HG03378 (cell line): ENCODE measurements at regions not wholly inside any gene's neighbourhood (a gene's known extent, or its start where the extent isn't known, plus 50 kb on each side); places are given as distances from the start of the nearest gene placed in this dataset.

Experiments
- ATAC-seq: cut with Tn5 transposase; IDR thresholded peaks from one replicate; pipeline ENCODE4 v1.9.1; 2021; ENCODE audit warnings: mild to moderate bottlenecking, moderate library complexity; ENCODE audit not compliant: unreplicated experiment

DNA sequence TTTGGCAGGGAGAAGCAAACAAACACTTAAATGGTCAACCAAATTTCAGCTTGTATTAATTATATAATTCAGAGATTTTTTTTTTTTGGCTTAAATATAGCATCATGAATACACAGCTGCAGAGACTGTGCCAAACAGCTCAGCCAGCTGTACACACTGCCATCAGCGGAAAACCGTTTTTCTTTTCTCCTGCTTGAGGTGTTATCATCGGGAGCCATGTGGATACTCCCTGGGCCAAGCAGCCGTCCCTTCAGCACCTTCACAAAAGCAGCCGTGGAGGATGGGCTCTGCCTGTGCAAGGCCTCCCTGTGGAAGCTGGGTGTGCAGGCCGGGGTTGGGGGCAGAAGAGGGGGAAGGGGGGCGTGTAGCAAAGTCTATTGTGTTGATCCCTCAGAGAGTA, 85.0 kb downstream of the NUF2 start:
- ATAC-seq = no peak

DNA sequence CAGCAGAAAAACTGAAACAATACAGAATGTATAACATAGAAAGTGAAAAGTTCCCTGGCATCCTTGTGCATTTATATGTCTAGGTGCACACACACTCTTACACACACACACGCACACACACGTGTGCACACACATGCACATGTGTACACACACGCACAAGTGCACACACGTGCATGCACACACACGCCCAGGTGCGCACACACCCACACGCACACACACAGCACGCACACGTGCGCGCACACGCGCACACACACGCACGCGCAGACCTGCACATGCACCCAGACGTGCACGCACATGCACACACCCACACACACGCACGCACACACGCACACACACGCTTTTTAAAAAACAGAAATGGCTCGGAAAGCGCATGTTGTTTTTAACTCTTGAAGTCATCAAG, 86.5 kb downstream of the NUF2 start:
- no peak for ATAC-seq

DNA sequence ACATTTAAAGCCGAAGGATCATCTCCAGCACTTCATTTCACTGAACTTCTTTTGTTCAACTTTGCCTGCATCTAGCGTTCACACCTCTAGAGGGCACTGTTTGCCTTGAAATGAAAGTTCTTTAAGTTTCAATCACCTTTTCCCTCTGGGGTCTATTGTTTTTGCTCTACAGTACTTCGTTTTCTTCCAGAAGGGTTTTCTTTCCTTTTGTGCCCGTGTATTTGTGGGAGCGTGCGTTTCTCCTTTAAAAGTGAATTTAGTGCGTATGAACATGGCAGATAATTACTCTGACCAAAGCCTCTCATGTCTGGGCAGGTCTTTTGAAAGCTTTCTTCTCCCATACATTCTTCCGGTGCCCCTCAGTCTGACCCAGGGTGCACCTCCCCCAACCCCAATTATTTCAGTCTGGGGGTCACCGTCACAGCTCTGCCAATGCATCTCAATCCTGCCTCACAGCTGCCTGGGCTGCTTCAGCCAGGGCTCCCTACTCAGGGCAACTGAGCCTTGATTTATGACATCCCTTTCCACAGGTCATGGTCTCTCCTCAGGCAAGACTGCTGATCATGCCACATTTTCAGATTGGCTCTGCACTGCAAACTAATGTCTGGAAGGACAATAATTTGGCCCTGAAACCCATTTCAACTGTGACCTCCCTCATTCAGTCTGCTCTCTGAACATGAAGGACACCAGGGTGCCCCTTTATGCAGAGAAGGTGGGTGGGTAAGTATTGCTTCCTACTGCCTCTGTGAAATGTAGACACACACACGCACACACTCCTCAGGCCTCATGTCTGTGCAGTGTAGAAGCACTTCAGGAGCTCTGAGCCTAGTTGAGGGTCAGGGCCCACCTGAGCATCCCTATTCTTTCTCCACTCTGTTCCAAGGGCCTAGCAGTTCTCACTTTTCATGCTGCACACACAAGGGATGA, 88.6 kb downstream of the NUF2 start:
- peak; percentile 34 for ATAC-seq

DNA sequence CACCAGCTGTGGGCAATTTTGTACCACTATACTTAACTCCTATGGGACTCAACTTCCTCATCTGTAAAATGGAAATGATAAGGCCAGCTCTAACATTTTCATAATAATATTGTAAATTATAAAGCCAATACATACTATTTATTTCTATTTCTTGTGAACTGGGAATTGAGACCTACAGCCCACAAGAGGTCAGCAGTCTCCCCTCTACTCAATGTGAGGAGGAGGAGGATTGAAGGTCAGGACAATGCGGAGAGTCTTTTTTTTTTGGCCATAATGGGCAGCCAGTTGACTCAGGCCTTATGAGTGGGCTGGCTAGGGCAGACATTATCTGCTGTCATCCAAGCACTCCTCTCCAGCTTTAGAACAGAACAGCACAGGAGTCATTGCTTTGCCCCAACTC, 90.5 kb downstream of the NUF2 start:
- no peak for ATAC-seq

DNA sequence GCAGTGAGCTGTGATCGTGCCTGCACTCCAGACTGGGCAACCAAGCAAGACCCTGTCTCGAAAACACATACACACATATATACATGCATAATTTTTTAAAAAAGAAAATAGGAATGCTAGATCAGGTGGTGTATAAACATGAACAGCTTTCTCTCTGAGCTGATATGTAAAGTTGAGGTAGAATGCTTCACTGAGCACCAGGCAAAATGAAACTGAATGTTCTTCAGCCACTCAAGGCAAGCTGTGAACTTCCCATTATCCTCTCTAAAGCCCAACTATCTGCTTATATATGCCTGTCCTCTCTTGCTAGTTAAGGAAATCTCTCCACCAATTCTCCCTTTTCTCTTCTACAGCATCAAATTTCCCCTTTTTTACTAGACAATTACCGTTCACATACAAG, 93.0 kb downstream of the NUF2 start:
- ATAC-seq = peak; percentile 94

DNA sequence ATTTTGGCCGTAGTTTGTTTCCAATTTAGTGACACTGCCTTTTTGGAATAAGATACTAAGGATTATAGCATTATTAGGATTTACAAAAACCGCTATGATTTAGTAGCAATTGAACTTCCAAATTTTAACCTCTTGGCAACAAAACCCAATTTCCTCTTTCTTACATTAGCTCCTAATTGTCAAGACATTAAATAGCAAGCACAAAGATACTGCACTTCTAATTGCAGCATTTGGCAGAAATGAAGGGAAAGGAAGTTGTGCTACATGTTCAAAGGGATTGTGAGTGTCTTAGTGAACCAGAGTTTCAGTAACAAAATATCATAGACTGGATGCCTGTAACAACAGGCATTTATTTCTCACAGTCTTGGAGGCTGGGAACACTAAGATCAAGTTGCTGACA, 99.9 kb downstream of the NUF2 start:
- no peak for ATAC-seq

DNA sequence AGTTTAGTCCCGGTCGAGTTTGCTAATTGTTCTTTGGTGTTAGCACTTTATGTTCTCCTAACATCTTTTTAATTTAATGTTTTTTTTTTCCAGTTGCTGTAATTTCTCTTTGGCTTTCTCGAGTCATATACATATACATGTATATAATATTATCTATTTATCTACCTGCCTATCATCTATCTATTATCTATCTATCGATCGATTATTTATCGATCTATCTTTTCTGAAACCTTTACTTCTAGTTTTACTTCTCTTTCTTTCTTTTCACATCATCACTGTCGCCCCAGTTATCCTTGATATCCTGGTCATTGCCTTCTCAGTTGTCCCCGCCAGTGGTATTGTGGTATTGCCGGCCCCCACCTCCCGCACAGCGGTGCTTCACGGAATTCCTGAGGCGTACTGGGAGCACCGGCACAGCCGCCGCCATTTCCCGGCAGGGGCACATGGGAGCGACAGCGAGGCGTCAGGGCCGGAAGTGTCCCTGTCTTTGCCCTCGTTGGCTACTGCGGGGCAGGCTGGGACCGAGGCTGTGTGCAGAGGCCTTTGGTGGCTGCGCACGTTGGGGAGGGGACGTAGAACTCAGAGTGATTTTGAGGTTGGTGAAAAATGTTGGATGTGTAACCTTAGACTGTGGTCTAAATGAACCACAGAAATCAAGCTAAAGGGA, 101.1 kb downstream of the NUF2 start:
- no peak for ATAC-seq

DNA sequence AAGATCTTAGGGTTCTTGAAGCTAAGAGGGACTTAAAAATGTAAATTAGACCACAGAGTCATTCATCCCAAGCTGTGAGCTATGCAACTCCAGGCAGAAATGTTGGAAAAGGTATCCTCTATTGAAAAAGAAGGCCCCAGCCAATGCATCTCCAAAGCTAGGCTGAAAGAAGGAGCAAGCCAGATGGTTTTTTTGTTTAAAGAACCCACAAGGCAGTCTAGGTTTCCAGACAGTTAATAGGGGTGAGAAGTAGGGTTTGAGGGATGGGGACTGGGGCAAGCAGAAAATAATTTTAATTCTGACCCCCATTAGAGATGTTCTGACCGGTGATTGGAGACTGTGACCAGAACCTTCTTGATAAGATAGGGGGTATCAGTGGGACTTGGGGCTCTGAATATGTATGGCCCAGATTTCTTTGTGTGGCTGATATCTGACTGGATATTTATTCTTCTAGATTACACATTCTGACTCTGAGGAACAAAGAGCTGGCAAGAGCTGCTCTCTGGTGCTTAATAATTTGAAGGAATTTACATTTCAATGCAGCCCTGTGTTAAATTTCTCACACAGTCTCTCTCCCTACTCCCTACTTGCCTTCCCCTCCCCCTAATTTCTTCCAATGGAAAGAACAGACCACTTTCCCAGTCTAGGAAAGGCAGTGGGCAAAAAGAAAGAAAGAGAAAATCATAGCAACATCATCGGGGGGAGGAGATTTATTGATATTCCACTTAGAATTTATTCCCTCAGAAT, 104.9 kb downstream of the NUF2 start:
- no peak for ATAC-seq

DNA sequence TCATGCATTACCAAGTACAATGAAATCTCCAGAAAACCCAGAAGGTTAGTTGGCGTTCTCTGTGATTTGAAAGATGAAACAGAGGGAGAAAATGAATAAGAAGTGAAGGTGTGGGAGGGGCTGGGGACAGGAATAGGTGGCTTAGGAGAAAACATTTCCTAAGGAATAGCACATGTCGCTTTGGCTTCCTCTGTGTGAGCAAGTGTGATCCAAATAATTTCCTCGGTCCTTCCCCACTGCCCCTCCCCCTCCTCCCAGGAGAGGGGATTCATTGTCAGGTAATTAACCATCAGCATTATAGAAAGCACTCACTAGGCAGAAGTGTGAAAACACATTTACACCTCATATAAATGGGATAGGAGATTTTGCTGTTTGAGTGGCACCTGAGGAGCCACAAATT, 105.5 kb downstream of the NUF2 start:
- no peak for ATAC-seq

DNA sequence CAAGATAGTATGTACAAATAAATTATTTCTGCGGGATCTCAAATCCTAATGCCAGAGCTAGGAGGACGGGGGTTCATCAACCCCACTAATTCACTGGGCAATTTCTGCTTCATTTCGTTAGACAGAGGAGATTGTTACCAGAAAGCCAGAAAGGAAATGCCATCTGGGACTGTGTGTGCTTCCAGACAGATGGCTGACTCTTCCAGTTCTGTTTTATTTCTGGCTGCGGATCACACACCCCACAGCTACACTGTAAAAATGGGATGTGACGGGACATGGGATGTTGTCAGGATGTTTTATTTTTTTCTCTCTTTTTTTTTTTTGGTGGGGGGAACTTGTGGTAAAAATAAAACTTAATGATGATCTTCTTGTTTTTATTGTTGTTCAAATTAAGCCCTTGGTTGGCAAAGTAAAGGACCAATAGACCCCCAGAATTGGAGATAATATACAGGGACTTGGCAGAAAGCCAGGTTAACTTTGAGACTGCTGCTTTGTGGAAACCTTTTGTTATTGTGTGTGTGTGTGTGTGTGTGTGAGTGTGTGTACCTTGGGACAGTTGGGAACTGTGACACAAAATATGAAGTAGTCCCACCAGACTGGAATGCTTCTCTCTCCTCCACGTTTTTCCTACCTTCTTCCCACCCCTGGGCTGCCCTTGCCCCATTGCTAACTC, 114.5 kb downstream of the NUF2 start:
- ATAC-seq = no peak

DNA sequence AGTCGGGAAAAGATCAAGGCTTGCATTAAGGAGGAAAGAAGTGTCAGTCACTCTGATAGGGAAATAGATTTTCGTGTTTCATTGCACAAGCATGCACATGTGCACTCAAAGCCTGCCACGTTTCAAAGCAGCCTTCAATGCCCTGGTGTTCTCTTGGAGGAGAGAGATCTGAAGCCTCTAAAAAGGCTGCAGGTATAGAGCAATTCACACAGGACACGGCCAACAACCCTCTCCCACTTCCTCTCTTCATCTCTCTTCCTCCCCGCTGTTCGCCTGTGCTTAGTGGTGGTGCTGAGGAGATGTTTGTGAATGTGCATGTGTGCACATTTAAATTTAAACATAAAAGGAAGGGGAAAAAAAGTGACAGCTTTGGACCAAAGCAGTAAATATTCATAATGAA, 117.7 kb downstream of the NUF2 start:
- no peak for ATAC-seq

DNA sequence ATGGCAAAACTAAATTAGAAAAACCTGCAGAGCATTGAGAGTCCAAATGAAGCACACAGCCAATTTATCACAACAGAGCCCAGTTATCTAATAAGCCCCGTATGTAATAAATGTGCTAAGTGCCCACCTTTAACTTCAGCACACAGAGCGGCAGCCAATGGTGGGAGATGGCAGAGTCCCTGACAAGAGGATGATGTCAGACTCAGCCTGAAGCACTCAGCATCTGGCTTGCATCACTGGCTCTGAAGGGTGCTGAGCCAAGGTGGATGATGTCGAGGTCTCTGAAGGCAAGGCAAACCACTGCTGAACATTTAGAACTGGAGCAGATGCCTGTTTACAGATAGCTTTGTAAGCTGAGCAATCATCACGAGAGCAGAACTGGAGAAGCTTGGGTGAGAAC, 118.3 kb downstream of the NUF2 start:
- no peak for ATAC-seq

DNA sequence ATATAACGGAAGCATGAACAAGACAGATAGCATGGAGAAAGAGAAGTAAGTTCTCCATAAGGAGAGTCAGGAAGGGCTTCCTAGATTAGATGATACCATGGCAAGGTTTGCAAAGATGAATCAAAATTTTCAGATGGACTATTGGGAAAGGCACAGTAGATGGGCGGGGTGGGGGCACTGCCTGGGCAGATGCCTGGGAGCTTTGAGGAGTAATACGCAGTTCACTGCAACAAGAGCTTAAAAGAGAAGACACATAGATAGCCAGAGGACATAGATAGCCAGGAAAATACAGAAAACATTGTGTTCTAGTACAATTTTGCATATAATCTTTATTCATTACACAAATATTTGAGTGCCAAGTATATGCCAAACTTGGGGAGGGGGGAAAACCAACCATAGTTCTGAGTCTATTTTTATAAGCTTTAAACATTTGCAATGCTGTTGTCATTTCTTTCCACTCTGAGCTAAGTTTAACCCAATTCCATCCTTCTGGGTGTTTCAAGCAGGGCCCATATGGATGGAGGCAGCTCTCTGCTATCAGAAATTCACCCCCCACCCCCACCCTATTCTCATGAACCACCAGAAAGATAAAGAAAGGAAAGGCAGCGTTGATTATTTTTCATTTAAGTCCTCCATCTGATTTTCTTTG, 120.6 kb downstream of the NUF2 start:
- no peak for ATAC-seq

DNA sequence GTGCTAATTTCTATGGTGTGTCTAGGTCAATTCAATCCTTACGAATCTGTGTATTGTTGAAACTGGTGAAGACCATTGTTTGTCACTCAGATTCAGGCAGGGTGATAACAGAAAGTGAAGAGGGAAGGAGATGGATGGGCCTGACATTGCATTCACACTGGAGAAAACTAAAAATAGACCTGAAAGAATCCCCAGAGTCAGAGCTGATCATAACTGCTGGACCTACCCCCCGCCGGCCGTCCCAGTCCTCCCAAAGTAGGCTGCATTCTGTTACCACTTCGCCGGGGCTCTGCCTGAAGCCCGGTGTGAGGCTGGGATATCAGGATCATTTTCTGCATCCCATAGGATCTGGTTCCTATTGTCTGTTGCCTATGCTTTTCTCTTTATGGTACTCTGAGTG, 121.1 kb downstream of the NUF2 start:
- no peak for ATAC-seq

DNA sequence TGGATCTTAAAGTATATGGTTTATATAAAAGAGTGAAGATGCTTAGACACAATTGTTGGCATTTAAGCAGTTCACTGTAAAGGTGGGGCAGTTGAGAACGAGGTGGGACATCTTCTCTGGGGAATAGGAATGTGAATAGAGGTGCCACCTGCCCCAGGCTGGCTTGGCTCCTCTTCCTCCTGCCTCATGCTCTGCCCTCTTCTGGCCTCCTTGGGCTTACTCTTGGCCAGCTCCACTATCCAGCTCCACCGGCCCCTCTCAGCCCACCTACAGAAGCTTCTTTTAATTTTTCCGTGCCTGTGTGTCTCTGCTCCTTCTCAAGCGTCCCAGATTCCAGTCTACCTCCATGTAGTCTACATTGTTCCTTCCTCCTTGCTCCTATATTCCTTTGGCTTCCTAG, 122.1 kb downstream of the NUF2 start:
- ATAC-seq = no peak

DNA sequence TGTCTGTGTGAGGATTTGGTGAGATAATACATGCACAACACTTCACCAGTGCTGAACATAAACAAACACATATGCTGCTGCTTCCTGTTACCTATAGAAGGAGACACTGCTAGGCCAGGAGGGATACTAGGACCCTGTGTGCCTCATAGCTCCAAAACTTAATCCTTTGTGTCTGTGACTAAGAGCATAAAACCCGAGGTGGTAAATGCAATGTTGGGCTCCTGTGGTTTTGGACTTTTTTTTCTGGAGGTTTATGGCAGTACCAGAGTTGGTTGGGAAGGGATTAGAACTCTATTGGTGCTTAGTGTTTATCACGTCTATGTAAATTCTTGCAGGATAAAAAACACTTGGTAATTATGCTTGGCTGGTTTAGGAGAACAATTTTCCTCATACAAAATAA, 122.9 kb downstream of the NUF2 start:
- no peak for ATAC-seq

DNA sequence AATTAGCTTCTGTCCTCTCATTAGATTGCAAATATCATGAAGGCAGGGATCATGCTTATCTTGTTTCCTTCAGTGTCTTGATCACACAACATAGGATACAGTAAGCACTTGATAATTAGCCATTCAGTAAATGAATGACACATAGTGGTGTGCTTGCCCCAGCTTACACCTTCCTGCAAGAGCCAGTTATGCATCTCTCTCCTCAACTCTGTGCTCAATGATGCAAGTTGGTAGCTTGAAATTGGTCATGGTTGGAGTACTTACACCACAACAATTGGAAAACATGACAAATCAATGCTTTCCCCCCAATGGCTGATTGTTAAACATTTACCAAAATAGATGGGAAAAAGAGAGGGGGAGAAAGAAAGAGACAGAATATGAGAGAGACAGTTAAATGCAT, 129.2 kb downstream of the NUF2 start:
- no peak for ATAC-seq

DNA sequence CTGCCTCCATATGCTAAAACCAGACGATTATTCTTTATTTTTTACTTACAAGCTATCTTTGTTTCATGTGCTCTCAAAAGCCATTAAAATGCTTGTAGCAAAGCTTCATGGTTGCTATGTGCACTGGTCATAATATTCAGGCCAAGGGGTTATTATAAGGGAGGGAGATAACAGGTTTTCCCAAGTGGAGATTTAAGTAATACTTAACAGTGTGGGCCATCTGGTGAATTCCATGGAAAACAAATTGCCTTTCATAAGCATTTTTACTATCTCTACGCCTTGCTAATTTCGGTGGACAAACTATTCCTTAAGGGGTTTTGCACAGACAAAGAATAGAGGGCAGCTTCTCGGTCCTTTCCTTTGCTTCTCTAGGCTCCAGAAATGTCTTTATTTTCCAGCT, 137.8 kb downstream of the NUF2 start:
- ATAC-seq = no peak

DNA sequence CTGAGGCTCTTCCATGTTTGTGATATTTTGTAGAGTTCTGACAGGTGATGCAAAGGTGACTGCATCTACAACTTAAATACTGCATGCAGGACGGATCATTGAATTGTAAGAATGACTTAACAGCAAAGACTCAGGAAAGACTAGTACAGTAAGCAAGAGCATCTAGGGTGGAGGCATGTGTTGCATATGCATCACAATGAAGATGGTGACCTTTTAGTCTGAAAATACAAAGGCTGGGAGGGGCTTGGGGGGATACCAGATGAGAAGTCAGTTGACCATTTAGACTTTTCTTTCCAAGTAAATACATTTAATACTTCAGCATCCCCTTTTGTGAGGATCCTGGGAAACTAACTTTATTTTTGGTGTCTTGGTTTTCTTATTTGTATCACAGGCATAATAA, 145.5 kb downstream of the NUF2 start:
- ATAC-seq = no peak

DNA sequence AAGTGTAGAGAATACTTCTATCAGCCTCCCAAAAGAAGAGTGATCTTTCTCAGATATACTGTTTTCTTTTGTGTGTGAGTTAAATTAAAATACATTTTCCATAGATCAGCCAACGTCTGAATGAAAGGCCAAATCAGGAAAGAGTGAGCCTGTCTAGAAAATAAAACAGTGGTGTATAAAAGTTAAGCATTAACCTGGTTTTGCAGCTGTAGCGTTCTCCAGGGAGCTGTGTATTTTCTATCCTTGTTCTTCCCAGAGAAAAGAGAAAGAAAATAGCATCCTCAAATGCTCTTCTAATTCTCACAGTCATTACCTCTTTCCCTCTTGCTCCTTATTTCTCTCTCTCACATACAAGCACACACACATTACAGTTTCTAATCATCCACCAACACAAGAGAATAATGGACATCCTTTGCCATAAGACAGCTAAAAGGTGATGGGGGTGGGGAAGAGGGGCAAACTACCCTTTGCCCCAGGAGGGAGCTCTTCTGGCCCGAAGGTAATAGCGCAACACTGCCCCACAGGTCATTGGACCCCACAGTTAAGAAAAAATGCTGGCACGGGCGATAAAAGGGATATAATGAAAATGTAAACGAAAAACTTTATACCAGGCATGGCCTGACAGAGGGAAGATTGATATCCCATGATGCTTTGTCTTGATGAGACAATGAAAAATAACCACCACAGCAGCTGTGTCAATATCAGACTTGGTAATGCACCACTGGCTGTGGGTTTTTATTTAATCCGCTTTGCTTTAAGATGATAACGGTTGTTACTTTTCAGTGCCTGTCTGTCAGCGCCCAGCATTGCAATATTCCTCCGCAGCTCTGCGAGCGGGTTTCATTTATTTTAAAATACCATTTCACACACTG, 150.3 kb downstream of the NUF2 start:
- no peak for ATAC-seq
